K562 (cell line): ENCODE measurements at regions not wholly inside any gene's neighbourhood (a gene's known extent, or its start where the extent isn't known, plus 50 kb on each side); places are given as distances from the start of the nearest gene placed in this dataset.

Source experiments
- ATAC-seq: fragments of 200-7000 bp; cut with Tn5 transposase; 3 replicates; pipeline ENCODE4 v1.9.1; 2020; ENCODE audit warnings: moderate library complexity
- BruUV-seq: library from RNA; stranded (reverse); fragments of 400-500 nt; replicated peaks from 2 replicates; lab custom pipeline; 2021; lab: Mats Ljungman, UMichigan
- CTCF ChIA-PET: fragments of 300-600 bp; formaldehyde crosslinking; extraction: SDS; loops from one replicate; lab custom pipeline; 2021; ENCODE audit warnings: low intra/inter-chr PET ratio; lab: Yijun Ruan, JAX
- POLR2A ChIA-PET: fragments of 300-600, 350-650 bp; sonication (Branson Sonifier 250); formaldehyde crosslinking; extraction: SDS; loops from one replicate; lab custom pipeline; 2021; ENCODE audit warnings: antibody characterized with exemption, inconsistent platforms; lab: Yijun Ruan, JAX
- DNase-seq, 4 experiments: peaks; one replicate each; pipeline versions ENCODE4 v3.0.0 to v3.0.0-alpha.2; 2011 to 2018; ENCODE audit warnings: low spot score in 3 of 4, mixed read lengths in 3 of 4; ENCODE audit errors: extremely low read depth in 1 of 4
- FAIRE-seq: peaks from 2 replicates; lab custom pipeline; 2011; peaks lifted over from hg19 to GRCh38; lab: Jason Lieb, UNC
- H2AFZ ChIP-seq: 2 replicates; pipeline ENCODE4 v1.6.0; 2011; ENCODE audit warnings: low read depth, low read length, control low read depth, inconsistent platforms
- H3K27ac ChIP-seq: fragments of 200-600 bp; 3 replicates; pipeline ENCODE4 v1.8.0; 2011; ENCODE audit warnings: low read depth, mild to moderate bottlenecking, control low read depth, inconsistent platforms, low read length, moderate library complexity, mixed read lengths; ENCODE audit errors: extremely low read depth
- H3K27me3 ChIP-seq, 2 experiments: fragments of 300-600 bp in 1 of 2; 2 replicates in 1 of 2; 3 replicates in 1 of 2; pipeline versions ENCODE4 v1.6.0 to v1.8.0; 2011; ENCODE audit warnings: inconsistent platforms in 2 of 2, low read length in 2 of 2, mild to moderate bottlenecking in 1 of 2, mixed read lengths in 1 of 2, moderate library complexity in 1 of 2; ENCODE audit not compliant: control insufficient read depth in 2 of 2, insufficient read depth in 2 of 2
- H3K36me3 ChIP-seq: fragments of 300-600 bp; 3 replicates; pipeline ENCODE4 v1.8.0; 2011; ENCODE audit warnings: mild to moderate bottlenecking, low read length, inconsistent platforms; ENCODE audit not compliant: control insufficient read depth, insufficient read depth
- H3K4me1 ChIP-seq, 2 experiments: fragments of 200-600 bp in 1 of 2; replicated peaks in 1 of 2; 2 replicates in 1 of 2; 3 replicates in 1 of 2; pipeline versions ENCODE4 v1.5.1 to v1.8.0; 2011; ENCODE audit warnings: inconsistent platforms in 2 of 2, low read length in 2 of 2, mild to moderate bottlenecking in 1 of 2, mixed read lengths in 1 of 2, moderate library complexity in 1 of 2; ENCODE audit not compliant: control insufficient read depth in 2 of 2, insufficient read depth in 2 of 2
- H3K4me2 ChIP-seq: 2 replicates; pipeline ENCODE4 v1.6.1; 2011; ENCODE audit warnings: low read length, control low read depth, inconsistent platforms, mixed read lengths; ENCODE audit not compliant: insufficient read depth
- H3K4me3 ChIP-seq: fragments of 200-600 bp; sonication (generic), shearing (Covaris generic); 2 replicates; pipeline ENCODE4 v1.5.1; 2016; ENCODE audit warnings: control low read depth, inconsistent platforms
- H3K79me2 ChIP-seq: fragments of 200-600 bp; 3 replicates; pipeline ENCODE4 v1.8.0; 2011; ENCODE audit warnings: low read length, inconsistent platforms; ENCODE audit not compliant: control insufficient read depth, insufficient read depth
- H3K9ac ChIP-seq, 2 experiments: 2 replicates each; pipeline versions ENCODE4 v1.6.0 to v1.6.1; 2011; ENCODE audit warnings: low read depth in 2 of 2, low read length in 2 of 2, control low read depth in 1 of 2, inconsistent platforms in 1 of 2, mild to moderate bottlenecking in 1 of 2, mixed read lengths in 1 of 2; ENCODE audit not compliant: insufficient read depth in 1 of 2
- H3K9me1 ChIP-seq: one replicate; pipeline ENCODE4 v1.6.0; 2011; ENCODE audit warnings: inconsistent platforms, mild to moderate bottlenecking, low read length, moderate library complexity; ENCODE audit not compliant: control insufficient read depth, insufficient read depth
- H3K9me3 ChIP-seq: replicated peaks from 2 replicates; pipeline ENCODE4 v1.5.1; 2011; ENCODE audit warnings: low read depth, low read length, inconsistent platforms; ENCODE audit not compliant: control insufficient read depth, insufficient read depth
- H4K20me1 ChIP-seq: replicated peaks from 2 replicates; pipeline ENCODE4 v1.6.1; 2011; ENCODE audit warnings: low read length, inconsistent platforms, mixed read lengths; ENCODE audit not compliant: control insufficient read depth, insufficient read depth
- C11orf30 ChIP-seq: fragments of 450-650 bp; IDR thresholded peaks from 2 replicates; pipeline ENCODE4 v1.6.1; 2016; ENCODE audit warnings: low read depth, mild to moderate bottlenecking
- ZNF76 ChIP-seq: fragments of 250-450 bp; sonication (Bioruptor Pico); IDR thresholded peaks from 2 replicates; pipeline ENCODE4 v1.4.0; 2020; ENCODE audit warnings: mild to moderate bottlenecking, moderate library complexity, borderline replicate concordance
- WGBS: fragments of 100-300 bp; shearing (Covaris generic); methylation state at CpG from one replicate; pipeline ENCODE4 v1.1.6; 2016; ENCODE audit warnings: low coverage, mixed read lengths; ENCODE audit not compliant: insufficient coverage; ENCODE audit errors: missing lambda C conversion rate; 5-methylcytosine and 5-hydroxymethylcytosine counted together
- in situ Hi-C: fragments of 300-500 bp; cut with MboI; formaldehyde crosslinking; loops from 4 replicates; pipeline ENCODE4 v1.15.0; 2018; ENCODE audit warnings: inconsistent platforms, mixed read lengths
- intact Hi-C: fragments of 100-400 bp; cut with micrococcal nuclease; formaldehyde crosslinking; loops from 2 replicates; pipeline ENCODE4 v1.14.2; 2022
- TF ChIP-seq, protein P1 (sequence below): fragments of 250-450 bp; sonication (Bioruptor Pico); IDR thresholded peaks from 2 replicates; pipeline ENCODE4 v1.5.0; 2022; ENCODE audit warnings: mild to moderate bottlenecking
- TF ChIP-seq, protein P2 (sequence below): fragments of 450-650 bp; formaldehyde crosslinking; conservative IDR thresholded peaks from 2 replicates; pipeline ENCODE4 v1.4.0; 2022; ENCODE audit warnings: mild to moderate bottlenecking, missing genetic modification characterization
- TF ChIP-seq, protein P3 (sequence below): fragments of 250-450 bp; sonication (Bioruptor Pico); IDR thresholded peaks from 2 replicates; pipeline ENCODE4 v1.8.0; 2022; ENCODE audit warnings: moderate library complexity, mild to moderate bottlenecking, inconsistent platforms
- TF ChIP-seq, protein P4 (sequence below): fragments of 450-650 bp; IDR thresholded peaks from 2 replicates; pipeline ENCODE4 v1.7.1; 2018; ENCODE audit warnings: mild to moderate bottlenecking, low read depth; ENCODE audit not compliant: partially characterized antibody

DNA sequence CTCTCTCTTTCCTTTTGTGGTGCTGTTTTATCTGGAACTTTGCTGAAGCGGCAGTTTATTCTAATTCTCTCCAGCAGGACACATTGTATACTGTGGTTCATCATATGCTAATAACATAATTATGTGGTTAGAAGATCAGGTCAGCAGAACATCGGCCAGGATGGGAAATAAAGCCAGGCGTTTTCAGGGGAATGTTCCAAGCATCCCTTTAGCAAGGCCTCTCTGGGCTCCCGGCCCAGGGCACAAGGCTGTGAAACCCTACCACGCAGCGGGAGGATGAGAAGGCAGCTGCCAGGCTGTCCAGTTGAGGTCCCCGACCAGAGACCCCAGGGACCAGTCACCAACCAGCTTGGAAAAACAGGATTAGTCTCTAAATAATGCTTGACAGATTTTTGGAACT is 112.2 kb upstream of the GALNT17 start:
- Histone ChIP-seq H3K9me1 (no peaks in the 10 kb centered on the region), H3K9me3 (no peaks in the 10 kb centered on the region), H2AFZ (no peak overlapping the region; the same call in 1 of the 2 replicates), H3K79me2 (no peaks in the 10 kb centered on the region), H4K20me1 (no peaks in the 10 kb centered on the region), H3K4me1 (no peaks in the 10 kb centered on the region; a peak in 2 of 5 replicates), H3K36me3 (no peaks in the 10 kb centered on the region), H3K4me2 (no peak overlapping the region), H3K27ac (no peak overlapping the region), H3K4me3 (no peak overlapping the region), H3K9ac (no peak overlapping the region), H3K27me3 (peaks cover 0 to 12% of the 10 kb centered on the region in 2 experiments; a peak in 3 of 5 replicates)
- no peak for FAIRE-seq
- intact Hi-C loops (no loop called here), in situ Hi-C loops (no loop called here)
- 0% methylated on average over 7 of the region's 7 CpGs for WGBS
- POLR2A ChIA-PET: no interaction called here
- TF ChIP-seq C11orf30: peak; percentile 21; the same call in 1 of the 2 replicates
- TF ChIP-seq, protein P1, sequence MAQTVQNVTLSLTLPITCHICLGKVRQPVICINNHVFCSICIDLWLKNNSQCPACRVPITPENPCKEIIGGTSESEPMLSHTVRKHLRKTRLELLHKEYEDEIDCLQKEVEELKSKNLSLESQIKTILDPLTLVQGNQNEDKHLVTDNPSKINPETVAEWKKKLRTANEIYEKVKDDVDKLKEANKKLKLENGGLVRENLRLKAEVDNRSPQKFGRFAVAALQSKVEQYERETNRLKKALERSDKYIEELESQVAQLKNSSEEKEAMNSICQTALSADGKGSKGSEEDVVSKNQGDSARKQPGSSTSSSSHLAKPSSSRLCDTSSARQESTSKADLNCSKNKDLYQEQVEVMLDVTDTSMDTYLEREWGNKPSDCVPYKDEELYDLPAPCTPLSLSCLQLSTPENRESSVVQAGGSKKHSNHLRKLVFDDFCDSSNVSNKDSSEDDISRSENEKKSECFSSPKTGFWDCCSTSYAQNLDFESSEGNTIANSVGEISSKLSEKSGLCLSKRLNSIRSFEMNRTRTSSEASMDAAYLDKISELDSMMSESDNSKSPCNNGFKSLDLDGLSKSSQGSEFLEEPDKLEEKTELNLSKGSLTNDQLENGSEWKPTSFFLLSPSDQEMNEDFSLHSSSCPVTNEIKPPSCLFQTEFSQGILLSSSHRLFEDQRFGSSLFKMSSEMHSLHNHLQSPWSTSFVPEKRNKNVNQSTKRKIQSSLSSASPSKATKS (CRISPR knock-in tag): no peak
- no peak for ATAC-seq
- CTCF ChIA-PET: no interaction called here
- BruUV-seq: no TSS peak
- DNase-seq: no peak

DNA sequence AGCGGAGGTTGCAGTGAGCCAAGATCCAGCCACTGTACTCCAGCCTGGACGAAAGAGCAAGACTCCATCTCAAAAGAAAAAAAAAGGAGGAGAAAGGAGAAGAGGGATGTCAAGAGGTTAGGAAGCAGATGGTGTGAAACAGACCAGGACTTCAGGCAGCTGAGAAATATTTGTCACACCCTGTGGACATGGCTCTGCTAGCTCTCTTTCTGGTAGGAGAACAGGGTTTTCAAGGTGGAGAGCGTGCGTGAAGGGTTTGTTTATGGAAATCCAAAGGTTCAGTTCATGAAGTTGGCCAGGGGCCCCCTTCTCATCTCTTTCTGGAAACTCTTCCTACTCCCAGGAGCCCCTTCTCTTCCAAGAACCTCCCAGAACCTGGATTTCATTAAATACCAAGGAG is 110.8 kb upstream of the GALNT17 start:
- ChIA-PET CTCF (no interaction called here), POLR2A (no interaction called here)
- WGBS: 0% methylated on average over 4 of the region's 4 CpGs
- Histone ChIP-seq H4K20me1 (no peaks in the 10 kb centered on the region), H3K79me2 (no peaks in the 10 kb centered on the region), H3K27me3 (peaks cover 0 to 14% of the 10 kb centered on the region in 2 experiments; a peak in 3 of 5 replicates), H3K4me1 (no peaks in the 10 kb centered on the region; a peak in 2 of 5 replicates), H3K9me3 (no peaks in the 10 kb centered on the region), H3K9ac (no peak overlapping the region), H3K9me1 (no peaks in the 10 kb centered on the region), H3K27ac (no peak overlapping the region), H3K4me2 (no peak overlapping the region), H3K36me3 (no peaks in the 10 kb centered on the region), H3K4me3 (no peak overlapping the region), H2AFZ (no peak overlapping the region)
- intact Hi-C loops: no loop called here
- ATAC-seq (no peak), DNase-seq (no peak), FAIRE-seq (no peak)
- in situ Hi-C loops: no loop called here
- BruUV-seq: no TSS peak
- TF ChIP-seq ZNF76 (CRISPR knock-in tag): no peak
- TF ChIP-seq, protein P2, sequence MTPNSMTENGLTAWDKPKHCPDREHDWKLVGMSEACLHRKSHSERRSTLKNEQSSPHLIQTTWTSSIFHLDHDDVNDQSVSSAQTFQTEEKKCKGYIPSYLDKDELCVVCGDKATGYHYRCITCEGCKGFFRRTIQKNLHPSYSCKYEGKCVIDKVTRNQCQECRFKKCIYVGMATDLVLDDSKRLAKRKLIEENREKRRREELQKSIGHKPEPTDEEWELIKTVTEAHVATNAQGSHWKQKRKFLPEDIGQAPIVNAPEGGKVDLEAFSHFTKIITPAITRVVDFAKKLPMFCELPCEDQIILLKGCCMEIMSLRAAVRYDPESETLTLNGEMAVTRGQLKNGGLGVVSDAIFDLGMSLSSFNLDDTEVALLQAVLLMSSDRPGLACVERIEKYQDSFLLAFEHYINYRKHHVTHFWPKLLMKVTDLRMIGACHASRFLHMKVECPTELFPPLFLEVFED (CRISPR knock-in tag): no peak
- TF ChIP-seq, protein P3, sequence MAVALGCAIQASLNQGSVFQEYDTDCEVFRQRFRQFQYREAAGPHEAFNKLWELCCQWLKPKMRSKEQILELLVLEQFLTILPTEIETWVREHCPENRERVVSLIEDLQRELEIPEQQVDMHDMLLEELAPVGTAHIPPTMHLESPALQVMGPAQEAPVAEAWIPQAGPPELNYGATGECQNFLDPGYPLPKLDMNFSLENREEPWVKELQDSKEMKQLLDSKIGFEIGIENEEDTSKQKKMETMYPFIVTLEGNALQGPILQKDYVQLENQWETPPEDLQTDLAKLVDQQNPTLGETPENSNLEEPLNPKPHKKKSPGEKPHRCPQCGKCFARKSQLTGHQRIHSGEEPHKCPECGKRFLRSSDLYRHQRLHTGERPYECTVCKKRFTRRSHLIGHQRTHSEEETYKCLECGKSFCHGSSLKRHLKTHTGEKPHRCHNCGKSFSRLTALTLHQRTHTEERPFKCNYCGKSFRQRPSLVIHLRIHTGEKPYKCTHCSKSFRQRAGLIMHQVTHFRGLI (CRISPR knock-in tag): no peak
- TF ChIP-seq, protein P4, sequence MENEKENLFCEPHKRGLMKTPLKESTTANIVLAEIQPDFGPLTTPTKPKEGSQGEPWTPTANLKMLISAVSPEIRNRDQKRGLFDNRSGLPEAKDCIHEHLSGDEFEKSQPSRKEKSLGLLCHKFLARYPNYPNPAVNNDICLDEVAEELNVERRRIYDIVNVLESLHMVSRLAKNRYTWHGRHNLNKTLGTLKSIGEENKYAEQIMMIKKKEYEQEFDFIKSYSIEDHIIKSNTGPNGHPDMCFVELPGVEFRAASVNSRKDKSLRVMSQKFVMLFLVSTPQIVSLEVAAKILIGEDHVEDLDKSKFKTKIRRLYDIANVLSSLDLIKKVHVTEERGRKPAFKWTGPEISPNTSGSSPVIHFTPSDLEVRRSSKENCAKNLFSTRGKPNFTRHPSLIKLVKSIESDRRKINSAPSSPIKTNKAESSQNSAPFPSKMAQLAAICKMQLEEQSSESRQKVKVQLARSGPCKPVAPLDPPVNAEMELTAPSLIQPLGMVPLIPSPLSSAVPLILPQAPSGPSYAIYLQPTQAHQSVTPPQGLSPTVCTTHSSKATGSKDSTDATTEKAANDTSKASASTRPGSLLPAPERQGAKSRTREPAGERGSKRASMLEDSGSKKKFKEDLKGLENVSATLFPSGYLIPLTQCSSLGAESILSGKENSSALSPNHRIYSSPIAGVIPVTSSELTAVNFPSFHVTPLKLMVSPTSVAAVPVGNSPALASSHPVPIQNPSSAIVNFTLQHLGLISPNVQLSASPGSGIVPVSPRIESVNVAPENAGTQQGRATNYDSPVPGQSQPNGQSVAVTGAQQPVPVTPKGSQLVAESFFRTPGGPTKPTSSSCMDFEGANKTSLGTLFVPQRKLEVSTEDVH: no peak
